HTR-8/SVneo (cell line): ENCODE measurements at regions not wholly inside any gene's neighbourhood (a gene's known extent, or its start where the extent isn't known, plus 50 kb on each side); places are given as distances from the start of the nearest gene placed in this dataset.

ENCODE experiments used
- DNase-seq: peaks from one replicate; pipeline ENCODE4 v3.0.0; 2011; ENCODE audit warnings: low spot score, mixed read lengths; ENCODE audit not compliant: insufficient read length
- FAIRE-seq: peaks from 2 replicates; lab custom pipeline; 2011; peaks lifted over from hg19 to GRCh38; lab: Jason Lieb, UNC

DNA sequence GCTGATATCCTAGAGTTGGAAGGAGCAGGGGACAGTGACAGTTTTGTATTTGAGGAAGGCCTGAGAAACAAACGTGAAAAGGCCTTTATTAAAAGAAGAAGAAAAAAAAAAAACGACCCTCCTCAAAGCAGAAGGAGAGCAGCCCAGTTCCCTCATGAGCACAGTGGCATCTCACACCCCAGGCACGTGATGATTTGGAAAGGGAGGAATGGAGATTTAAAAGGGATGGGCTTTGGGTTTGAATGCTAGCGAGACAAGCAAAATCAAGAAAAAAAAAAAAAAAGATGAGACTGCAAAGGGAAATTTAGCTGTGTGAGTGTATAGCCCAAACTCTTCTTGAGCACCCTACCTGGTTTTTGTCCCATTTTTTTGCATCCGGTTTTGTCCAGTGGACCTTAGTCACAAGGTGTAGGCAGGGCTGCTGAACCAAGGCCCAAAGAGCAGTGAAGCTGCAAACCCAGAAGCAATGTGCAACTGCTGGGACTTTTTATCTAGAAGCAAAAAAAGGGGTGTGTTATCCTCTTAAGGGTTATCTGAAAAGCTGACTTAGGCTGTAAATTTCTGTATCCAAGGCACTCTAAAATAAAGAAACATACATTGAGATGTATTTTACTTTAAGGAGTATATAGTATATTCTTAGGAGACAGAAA is 54.5 kb upstream of the RREB1 start:
- DNase-seq (no peak), FAIRE-seq (no peak)
